ENCODE measurements at regions not wholly inside any gene's neighbourhood (a gene's known extent, or its start where the extent isn't known, plus 50 kb on each side); places are given as distances from the start of the nearest gene placed in this dataset.

DNA sequence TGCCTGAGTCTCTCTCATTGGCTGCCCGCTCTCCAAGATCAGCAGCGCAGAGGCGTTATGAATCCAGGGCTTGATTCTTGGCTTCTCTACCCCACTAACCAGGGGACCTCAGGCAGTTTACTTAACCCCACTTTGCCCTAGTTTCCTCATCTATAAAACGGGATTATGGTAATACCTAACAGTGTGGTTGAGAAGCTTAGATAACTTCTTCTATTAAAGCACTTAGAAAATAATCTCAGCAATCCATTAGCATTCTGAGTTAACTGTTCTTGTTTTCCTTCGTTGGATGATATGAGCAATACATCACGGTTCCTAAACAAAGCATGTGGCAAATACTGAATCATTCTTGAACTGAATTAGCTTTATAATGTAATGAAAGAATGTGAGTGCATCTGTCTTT, 116.3 kb upstream of the FKBP1C start:
- no peak overlapping the region for H3K27ac ChIP-seq
- TF ChIP-seq ZFX (IDR thresholded peaks at IDR 0.05) (no peak), CTCF (conservative IDR thresholded peaks at IDR 0.05) (no peak)

DNA sequence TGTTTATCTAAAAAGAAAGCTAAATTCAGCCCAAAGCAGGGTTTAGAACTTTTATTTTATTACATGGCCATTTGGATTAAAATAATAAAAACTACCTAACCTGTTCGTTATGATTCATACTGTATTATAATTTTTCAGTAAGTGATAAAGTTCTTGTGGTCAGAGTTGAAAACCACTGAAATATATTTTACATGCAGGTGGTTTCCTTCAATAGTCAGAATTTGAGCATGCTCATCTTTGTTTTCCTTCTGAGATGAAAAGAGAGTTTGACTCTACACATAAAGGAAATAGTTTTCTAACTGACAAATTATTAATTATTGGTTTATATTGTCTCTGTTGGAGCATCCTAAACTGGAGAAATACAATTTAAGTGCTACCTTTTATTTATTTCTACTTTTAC, 114.0 kb upstream of the FKBP1C start:
- TF ChIP-seq ZFX (IDR thresholded peaks at IDR 0.05): no peak
- no peak for TF ChIP-seq CTCF (conservative IDR thresholded peaks at IDR 0.05)
- no peak overlapping the region for H3K27ac ChIP-seq

DNA sequence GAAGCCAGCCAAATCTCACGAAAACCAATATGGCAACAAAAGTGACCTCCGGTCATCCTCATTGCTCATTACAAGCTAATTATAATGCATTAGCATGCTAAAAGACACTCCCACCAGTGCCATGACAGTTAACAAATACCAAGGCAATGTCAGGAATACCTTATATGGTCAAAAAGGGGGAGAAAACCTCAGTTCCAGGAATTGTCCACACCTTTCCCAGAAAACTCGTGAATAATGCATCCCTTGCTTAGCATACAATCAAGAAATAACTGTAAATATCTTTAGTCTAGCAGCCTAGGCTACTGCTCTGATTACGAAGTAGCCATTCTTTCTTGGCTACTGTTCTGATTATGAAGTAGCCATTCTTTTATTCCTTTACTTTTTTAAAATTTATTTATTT, 112.5 kb upstream of the FKBP1C start:
- H3K27ac ChIP-seq: no peak overlapping the region
- TF ChIP-seq CTCF (conservative IDR thresholded peaks at IDR 0.05) (no peak), ZFX (IDR thresholded peaks at IDR 0.05) (no peak)

GRCh38 chr6:63099772-63100459, 111.4 kb upstream of the FKBP1C start:
- TF ChIP-seq CTCF (conservative IDR thresholded peaks at IDR 0.05): no peak
- TF ChIP-seq ZFX (IDR thresholded peaks at IDR 0.05): no peak
- no peak overlapping the region for H3K27ac ChIP-seq

DNA sequence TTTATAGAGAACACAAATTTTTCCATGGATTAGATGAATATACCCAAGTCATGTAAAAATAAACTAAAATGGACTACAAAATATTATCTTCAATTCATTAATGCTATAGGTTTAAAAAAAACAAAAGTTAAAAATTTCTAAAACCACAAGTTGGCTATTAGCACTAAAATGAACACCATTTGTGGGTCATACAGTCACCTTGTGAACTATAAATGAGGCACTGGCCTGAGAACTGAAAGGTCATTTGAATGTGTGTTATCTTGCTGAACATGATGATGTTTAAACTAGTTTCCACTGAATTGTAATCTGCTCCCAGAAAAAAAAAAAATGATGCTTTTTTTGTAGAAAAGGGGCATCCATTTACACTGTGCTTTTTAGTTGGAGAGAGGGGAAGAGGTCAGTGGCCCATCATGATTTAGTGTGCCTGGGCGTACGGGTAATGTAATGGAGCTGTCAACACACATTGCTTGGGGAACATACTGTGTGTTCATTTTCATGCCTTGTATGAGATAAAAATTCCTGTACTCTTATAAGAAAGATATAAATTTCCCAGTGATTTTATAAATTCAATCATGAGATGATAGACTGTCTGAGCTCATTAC, 96.6 kb upstream of the FKBP1C start:
- H3K27ac ChIP-seq: no peak overlapping the region

GRCh38 chr6:63121166-63121565, 90.1 kb upstream of the FKBP1C start:
- no peak overlapping the region for H3K27ac ChIP-seq
- peak; percentile 29; the same call in 1 of the 2 replicates for TF ChIP-seq CTCF (conservative IDR thresholded peaks at IDR 0.05)
- no peak for TF ChIP-seq ZFX (IDR thresholded peaks at IDR 0.05)

More for the DNA sequence above, 96.6 kb upstream of the FKBP1C start:
- TF ChIP-seq CTCF (conservative IDR thresholded peaks at IDR 0.05) (no peak), ZFX (IDR thresholded peaks at IDR 0.05) (no peak)

DNA sequence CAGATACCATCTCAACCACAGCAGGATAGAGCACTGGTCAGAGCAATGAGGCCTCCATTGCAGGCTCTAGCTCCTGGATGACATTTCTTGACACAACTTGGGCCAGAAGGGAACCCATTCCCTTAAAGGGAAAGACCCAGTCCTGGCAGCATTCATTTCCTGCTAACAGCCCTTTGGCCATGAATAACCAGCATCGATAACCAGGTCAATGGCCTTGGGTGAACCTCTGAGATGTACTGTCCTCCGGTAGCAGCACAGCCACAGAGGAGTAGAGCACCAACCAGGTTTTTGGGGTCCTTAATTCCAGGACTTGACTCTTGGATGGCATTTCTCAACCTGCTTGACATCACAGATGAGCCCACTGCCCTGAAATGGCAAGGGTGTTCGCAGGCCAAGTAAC, 71.2 kb upstream of the FKBP1C start:
- peak overlapping the region; percentile 52 for H3K27ac ChIP-seq
- TF ChIP-seq ZFX (IDR thresholded peaks at IDR 0.05): no peak
- TF ChIP-seq CTCF (conservative IDR thresholded peaks at IDR 0.05): no peak

Measured in C4-2B (cell line).